Stomach (tissue), 4 donors: ENCODE measurements at regions not wholly inside any gene's neighbourhood (a gene's known extent, or its start where the extent isn't known, plus 50 kb on each side); places are given as distances from the start of the nearest gene placed in this dataset.

Source experiments
- CTCF ChIP-seq, 7 experiments: fragments of 450-650 bp in 4 of 7; fragments of 200-600 bp in 3 of 7; sonication (generic) in 3 of 7; IDR thresholded peaks; one replicate each; pipeline ENCODE4 v1.5.1; 2016 to 2019; ENCODE audit warnings: antibody characterized with exemption in 7 of 7, control low read depth in 2 of 7, mild to moderate bottlenecking in 1 of 7
- EP300 ChIP-seq: sonication (generic); formaldehyde crosslinking; IDR thresholded peaks from one replicate; pipeline ENCODE4 v1.6.1; 2017; ENCODE audit warnings: antibody characterized with exemption

- TF ChIP-seq CTCF (IDR thresholded peaks at IDR 0.05), result no peak
- TF ChIP-seq EP300, result no peak
Measured at GRCh38 chr1:192726820-192727504, 81.9 kb upstream of the RGS2 start.
